GM19468 (cell line): ENCODE measurements at regions not wholly inside any gene's neighbourhood (a gene's known extent, or its start where the extent isn't known, plus 50 kb on each side); places are given as distances from the start of the nearest gene placed in this dataset.
"Not testable (repeated sequence)": the region's sequence is repeated elsewhere in the genome, so short reads cannot be mapped to it uniquely, and the experiment has no call there.

Source experiments
- ATAC-seq: cut with Tn5 transposase; IDR thresholded peaks from one replicate; pipeline ENCODE4 v1.9.1; 2021; ENCODE audit warnings: mild to moderate bottlenecking, moderate library complexity, moderate number of reproducible peaks; ENCODE audit not compliant: unreplicated experiment; ENCODE audit errors: extremely low read depth

DNA sequence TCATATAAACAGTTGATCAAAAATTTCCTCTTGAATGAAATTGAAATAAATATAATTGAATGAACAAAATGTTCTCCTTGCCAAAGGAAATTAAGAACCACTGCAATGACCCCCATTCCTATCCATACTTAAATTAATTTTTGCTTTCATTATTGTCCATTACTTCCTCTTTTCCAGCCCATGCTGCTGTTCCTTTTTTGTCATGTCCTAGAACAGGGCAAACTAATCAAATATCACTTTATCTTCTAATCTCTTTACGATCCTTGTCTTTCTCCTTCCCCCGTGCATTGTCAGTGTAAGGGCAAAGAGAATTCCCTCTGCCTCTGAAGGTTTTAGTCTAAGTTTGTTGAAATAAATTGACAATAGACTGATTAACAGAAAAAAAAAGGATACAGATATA is 203.0 kb downstream of the CENPC start:
- no peak for ATAC-seq

DNA sequence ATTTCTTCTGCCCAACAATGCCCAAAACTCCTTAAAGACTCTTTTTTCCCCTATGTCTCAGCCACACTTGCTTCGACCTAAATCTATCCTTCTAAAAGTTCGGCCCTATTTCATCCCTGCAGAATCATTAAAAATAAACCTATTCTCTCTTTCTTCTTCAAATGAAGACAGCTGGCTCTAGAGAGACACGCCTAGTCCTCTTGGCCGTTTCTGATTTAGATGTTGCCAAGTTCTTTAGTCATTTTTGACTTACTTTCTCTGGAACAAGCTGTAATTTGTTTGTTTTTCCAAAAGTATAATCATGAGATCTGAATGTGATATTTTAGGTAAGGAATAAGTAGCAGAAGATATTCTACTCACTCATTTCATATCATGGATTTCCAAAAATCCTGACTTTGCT is 211.6 kb downstream of the CENPC start:
- no peak for ATAC-seq

DNA sequence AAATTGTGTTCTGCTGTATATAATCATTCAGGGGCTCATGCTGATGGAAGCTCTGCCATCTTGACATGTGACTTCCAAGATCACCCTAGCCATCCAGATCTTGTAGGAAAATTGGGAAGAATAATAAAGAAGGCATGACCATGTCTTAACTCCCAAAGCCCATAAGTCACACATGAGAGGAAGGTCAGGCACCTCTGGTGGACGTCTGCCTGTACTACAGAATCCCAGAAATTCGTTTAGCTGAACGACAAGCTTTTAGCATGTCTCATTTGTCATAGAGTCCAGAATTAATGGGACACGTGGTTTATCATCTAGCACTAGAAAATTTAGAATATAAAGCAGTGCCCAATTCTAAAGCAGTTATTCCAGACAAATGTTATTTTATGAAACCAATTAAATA is 212.7 kb downstream of the CENPC start:
- no peak for ATAC-seq

DNA sequence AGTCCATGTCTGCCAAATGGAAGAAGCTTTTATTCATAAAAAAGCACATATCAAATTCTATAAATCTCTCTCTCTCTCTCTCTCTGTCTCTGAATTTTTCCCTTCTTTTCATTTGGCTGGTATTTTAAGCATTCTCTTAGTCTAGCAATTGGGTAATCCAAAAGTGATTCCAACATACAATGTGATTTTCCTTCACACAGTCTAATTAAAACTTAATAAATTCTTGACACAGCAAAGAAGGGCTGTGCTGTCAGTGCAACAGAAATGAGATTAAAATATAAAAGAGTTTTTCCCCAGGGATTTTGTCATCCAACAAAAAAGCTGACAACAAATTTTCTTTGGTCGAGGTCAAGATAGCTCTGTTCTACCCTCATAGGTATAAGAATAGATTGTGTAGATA is 216.9 kb downstream of the CENPC start:
- ATAC-seq = no peak

DNA sequence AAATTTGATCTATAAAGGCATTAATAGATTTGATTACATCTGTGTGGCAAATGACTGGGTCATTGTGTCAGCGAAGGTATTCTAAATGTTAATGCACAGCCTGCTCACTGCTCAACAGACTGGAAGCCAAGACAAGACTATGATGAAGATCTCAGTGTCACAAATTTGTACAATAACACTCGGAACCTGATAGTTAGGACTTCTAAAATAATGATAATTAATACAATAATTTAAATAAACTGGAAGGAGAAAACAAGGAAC is 217.4 kb downstream of the CENPC start:
- ATAC-seq = no peak

GRCh38 chr4:67327245-67328017 is 217.9 kb downstream of the CENPC start:
- peak; percentile 92 for ATAC-seq

- no peak for ATAC-seq
These were observed 219.5 kb downstream of the CENPC start for GRCh38 chr4:67325791-67326190.

- ATAC-seq = no peak
These were observed 224.7 kb downstream of the CENPC start for GRCh38 chr4:67320645-67321044.

DNA sequence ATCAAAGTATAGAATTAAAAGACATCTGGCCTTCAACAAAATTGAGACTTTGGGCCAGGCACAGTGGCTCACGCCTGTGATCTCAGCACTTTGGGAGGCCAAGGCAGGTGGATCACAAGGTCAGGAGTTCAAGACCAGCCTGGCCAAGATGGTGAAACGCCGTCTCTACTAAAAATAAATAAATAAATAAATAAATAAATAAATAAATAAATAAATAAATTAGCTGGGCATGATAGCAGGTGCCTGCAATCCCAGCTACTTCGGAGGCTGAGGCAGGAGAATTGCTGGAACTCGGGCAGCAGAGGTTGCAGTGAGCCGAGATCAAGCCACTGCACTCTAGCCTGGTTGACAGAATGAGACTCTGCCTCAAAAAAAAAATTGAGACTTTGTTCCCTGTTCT is 225.7 kb downstream of the CENPC start:
- ATAC-seq = not testable (repeated sequence)

GRCh38 chr4:67300497-67301185 is 244.7 kb downstream of the CENPC start:
- not testable (repeated sequence) for ATAC-seq

GRCh38 chr4:67292636-67293035 is 252.7 kb downstream of the CENPC start:
- ATAC-seq = no peak

DNA sequence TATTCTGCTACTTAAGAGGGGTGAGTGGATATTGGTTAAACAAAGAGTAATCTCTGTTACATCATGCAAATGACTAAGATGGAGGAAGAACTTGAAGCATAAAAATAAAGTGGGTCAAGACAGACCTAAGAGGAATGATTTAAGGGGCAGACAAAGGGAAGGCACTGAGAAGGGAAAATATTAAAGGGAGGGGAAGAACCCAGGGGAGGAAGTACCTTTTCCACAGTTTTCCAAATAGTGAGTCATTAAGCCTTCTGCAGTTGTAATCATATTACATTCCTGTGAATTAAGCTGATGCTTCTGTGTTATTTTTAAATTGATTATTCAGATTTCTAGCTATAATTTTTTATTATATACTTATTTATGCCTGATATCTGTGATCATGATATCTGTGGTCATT is 253.3 kb downstream of the CENPC start:
- no peak for ATAC-seq

GRCh38 chr4:67291644-67292043 is 253.7 kb downstream of the CENPC start:
- ATAC-seq = no peak

DNA sequence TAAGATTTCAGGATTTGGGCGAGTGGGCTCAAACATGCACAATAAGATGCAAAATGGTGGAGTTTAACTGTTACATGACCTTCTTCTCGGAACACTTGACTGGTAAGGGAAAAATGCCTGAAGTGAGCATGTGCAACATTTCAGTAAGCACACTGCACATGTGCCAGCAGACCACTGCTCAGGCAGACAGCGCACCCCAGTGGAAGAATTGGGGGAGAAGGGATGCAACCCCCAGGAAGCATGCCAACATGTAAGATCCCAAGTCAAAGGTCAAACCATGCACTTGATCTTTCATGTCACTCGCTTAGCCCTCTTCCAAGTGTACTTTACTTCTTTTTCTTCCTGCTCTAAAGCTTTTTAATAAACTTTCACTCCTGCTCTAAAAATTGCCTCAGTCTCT is 256.3 kb downstream of the CENPC start:
- ATAC-seq = no peak

- no peak for ATAC-seq
These were observed 258.6 kb downstream of the CENPC start for GRCh38 chr4:67286724-67287123.

DNA sequence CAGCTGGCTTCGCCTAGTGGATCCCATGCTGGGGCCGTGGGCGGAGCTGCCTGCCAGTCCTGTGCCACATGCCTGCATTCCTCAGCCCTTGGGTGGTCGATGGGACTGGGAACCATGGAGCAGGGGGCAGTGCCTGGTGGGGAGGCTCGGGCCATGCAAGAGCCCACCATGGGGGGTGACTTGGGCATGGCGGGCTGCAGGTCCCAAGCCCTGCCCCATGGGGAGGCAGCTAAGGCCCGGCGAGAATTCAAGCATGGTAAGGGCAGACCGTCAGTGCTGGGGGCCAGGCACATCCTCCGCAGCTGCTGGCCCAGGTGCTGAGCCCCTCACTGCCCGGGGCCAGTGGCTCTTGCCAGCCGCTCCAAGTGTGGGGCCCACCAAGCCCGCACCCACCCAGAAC is 262.6 kb downstream of the CENPC start:
- ATAC-seq = no peak

DNA sequence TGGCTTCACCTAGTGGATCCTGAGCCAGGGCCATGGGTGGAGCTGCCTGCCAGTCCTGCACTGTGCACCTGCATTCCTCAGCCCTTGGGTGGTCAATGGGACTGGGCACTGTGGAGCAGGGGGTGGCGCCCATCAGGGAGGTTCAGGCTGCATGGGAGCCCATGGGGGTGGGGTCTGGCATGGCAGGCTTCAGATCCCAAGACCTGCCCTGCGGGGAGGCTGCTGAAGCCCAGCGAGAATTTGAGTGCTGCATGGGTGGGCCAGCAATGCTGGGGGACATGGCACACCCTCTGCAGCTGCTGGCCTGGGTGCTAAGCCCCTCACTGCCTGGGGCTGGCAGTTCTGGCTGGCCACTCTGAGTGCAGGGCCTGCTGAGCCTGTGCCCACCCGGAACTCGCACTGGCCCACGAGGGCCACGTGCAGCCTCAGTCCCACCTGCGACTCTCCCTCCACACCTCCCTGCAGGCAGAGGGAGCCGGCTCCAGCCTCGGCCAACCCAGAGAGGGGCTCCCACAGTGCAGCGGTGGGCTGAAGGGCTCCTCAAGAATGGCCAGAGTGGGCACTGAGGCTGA is 270.0 kb downstream of the CENPC start:
- ATAC-seq = no peak

DNA sequence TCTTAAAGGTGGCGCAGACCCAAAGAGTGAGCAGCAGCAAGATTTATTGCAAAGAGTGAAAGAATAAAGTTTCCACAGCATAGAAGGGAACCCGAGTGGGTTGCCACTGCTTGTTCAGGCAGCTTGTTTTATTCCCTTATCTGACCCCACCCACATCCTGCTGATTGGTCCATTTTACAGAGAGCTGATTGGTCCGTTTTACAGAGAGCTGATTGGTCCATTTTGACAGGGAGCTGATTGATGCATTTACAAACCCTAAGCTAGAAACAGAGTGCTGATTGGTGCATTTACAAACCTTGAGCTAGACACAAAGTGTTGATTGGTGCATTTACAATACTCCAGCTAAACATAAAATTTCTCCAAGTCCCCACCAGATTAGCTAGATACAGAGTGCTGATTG is 270.6 kb downstream of the CENPC start:
- ATAC-seq = not testable (repeated sequence)

DNA sequence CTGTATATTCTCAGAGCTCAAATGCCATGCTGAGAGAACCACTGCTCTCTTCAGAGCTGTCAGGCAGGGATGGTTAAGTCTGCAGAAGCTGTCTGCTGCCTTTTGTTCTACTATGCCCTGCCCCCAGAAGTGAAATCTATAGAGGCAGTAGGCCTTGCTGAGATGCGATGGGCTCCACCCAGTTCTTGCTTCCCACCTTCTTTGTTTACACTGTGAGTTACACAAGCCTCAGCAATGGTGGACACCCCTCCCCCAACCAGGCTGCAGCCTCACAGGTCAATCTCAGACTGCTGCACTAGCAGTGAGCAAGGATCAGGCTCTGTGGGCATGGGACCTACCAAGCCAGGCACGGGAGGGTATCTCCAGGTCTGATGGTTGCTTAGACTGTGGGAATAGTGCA is 271.6 kb downstream of the CENPC start:
- ATAC-seq = no peak

- no peak for ATAC-seq
These were observed 283.3 kb downstream of the CENPC start for GRCh38 chr4:67261971-67262370.

- ATAC-seq = no peak
These were observed 288.8 kb downstream of the CENPC start for GRCh38 chr4:67256388-67257043.
